Mesendoderm (in vitro differentiated cells): ENCODE measurements at regions not wholly inside any gene's neighbourhood (a gene's known extent, or its start where the extent isn't known, plus 50 kb on each side); places are given as distances from the start of the nearest gene placed in this dataset.
A peak's percentile ranks its signal among the peaks of the same experiment; 100 is the strongest.
"Not testable (repeated sequence)": the region's sequence is repeated elsewhere in the genome, so short reads cannot be mapped to it uniquely, and the experiment has no call there.

ENCODE experiments used
- DNase-seq: peaks from one replicate; pipeline ENCODE4 v3.0.0; 2013
- H2AK5ac ChIP-seq: 2 replicates; pipeline ENCODE4 v1.6.1; 2013; ENCODE audit warnings: low read length, inconsistent platforms
- H2BK120ac ChIP-seq: 2 replicates; pipeline ENCODE4 v1.6.1; 2013; ENCODE audit warnings: low read depth, mild to moderate bottlenecking, low read length, moderate library complexity, mixed read lengths
- H2BK15ac ChIP-seq: replicated peaks from 2 replicates; pipeline ENCODE4 v1.6.1; 2013; ENCODE audit warnings: low read depth, mild to moderate bottlenecking, moderate library complexity
- H2BK5ac ChIP-seq: 2 replicates; pipeline ENCODE4 v1.6.1; 2013; ENCODE audit warnings: low read length, inconsistent platforms
- H3K18ac ChIP-seq: 2 replicates; pipeline ENCODE4 v1.6.1; 2013; ENCODE audit warnings: mild to moderate bottlenecking, low read length, mixed read lengths
- H3K23ac ChIP-seq: one replicate; pipeline ENCODE4 v1.6.1; 2013; ENCODE audit warnings: low read length
- H3K27ac ChIP-seq: 2 replicates; pipeline ENCODE4 v1.5.1; 2013; ENCODE audit warnings: low read depth, mild to moderate bottlenecking, inconsistent platforms, low read length, moderate library complexity
- H3K27me3 ChIP-seq: 2 replicates; pipeline ENCODE4 v1.6.1; 2013; ENCODE audit warnings: low read length, control low read depth, mild to moderate bottlenecking, inconsistent platforms; ENCODE audit not compliant: insufficient read depth, poor library complexity
- H3K36me3 ChIP-seq: 2 replicates; pipeline ENCODE4 v1.6.1; 2013; ENCODE audit warnings: low read length, inconsistent platforms; ENCODE audit not compliant: control insufficient read depth, insufficient read depth
- H3K4ac ChIP-seq: one replicate; pipeline ENCODE4 v1.6.1; 2013; ENCODE audit warnings: low read depth, mild to moderate bottlenecking, low read length, moderate library complexity
- H3K4me1 ChIP-seq: 2 replicates; pipeline ENCODE4 v1.6.1; 2013; ENCODE audit warnings: low read depth, low read length, inconsistent platforms; ENCODE audit not compliant: control insufficient read depth
- H3K4me2 ChIP-seq: 2 replicates; pipeline ENCODE4 v1.6.1; 2013; ENCODE audit warnings: low read length
- H3K4me3 ChIP-seq: 2 replicates; pipeline ENCODE4 v1.5.1; 2013; ENCODE audit warnings: mild to moderate bottlenecking, low read length
- H3K56ac ChIP-seq: one replicate; pipeline ENCODE4 v1.6.1; 2013; ENCODE audit warnings: low read length
- H3K79me1 ChIP-seq: 2 replicates; pipeline ENCODE4 v1.6.1; 2013; ENCODE audit warnings: low read length, inconsistent platforms
- H3K79me2 ChIP-seq: 2 replicates; pipeline ENCODE4 v1.6.1; 2013; ENCODE audit warnings: mild to moderate bottlenecking, low read length; ENCODE audit not compliant: control insufficient read depth, insufficient read depth
- H3K9ac ChIP-seq: 2 replicates; pipeline ENCODE4 v1.6.1; 2013; ENCODE audit warnings: low read length, inconsistent platforms
- H4K5ac ChIP-seq: one replicate; pipeline ENCODE4 v1.6.1; 2013; ENCODE audit warnings: low read length
- H4K8ac ChIP-seq: one replicate; pipeline ENCODE4 v1.6.1; 2013; ENCODE audit warnings: low read depth, mild to moderate bottlenecking, control low read depth, low read length, moderate library complexity
- WGBS: extraction: QIAGEN DNeasy Blood & Tissue Kit; methylation state at CpG from one replicate; pipeline ENCODE4 v1.1.7; 2013; ENCODE audit warnings: low lambda C conversion rate, missing lambda C conversion rate; ENCODE audit not compliant: insufficient coverage; ENCODE audit errors: extremely low coverage; 5-methylcytosine and 5-hydroxymethylcytosine counted together

DNA sequence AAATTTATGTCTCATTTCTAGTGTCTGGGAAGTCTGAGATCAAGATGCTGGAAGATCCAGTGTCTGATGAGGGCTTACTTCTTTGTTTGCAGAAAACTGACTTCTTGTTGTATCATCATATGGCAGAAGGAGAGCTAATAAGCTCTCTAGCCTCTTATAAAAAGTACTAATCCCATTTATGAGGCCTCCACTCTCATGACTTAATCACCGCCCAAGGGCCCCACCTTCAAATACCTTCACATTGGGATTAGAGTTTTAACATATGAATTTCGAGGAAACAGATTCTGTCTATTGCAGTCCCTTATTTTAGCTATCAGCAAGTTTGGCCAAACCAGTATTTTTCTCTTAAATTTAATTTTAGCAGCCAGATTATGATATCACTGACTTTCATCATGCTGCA is 150.2 kb upstream of the TMPRSS15 start:
- no peak overlapping the region for H2BK120ac ChIP-seq
- H3K9ac ChIP-seq: no peak overlapping the region
- no peak overlapping the region for H3K18ac ChIP-seq
- no peak for DNase-seq
- no peak overlapping the region for H3K4ac ChIP-seq
- no peak overlapping the region for H4K5ac ChIP-seq
- no peak overlapping the region for H3K4me3 ChIP-seq
- no peaks in the 10 kb centered on the region for H3K36me3 ChIP-seq
- WGBS: no CpG with 5 or more reads among the region's 2 CpGs
- no peak overlapping the region for H2AK5ac ChIP-seq
- no peaks in the 10 kb centered on the region for H3K79me1 ChIP-seq
- no peaks in the 10 kb centered on the region for H3K79me2 ChIP-seq
- no peak overlapping the region for H3K23ac ChIP-seq
- H3K27ac ChIP-seq: no peak overlapping the region
- no peak overlapping the region for H3K56ac ChIP-seq
- H2BK5ac ChIP-seq: no peak overlapping the region
- no peak overlapping the region for H2BK15ac ChIP-seq
- H3K4me1 ChIP-seq: no peaks in the 10 kb centered on the region
- H3K4me2 ChIP-seq: no peak overlapping the region
- no peak overlapping the region for H4K8ac ChIP-seq
- no peaks in the 10 kb centered on the region for H3K27me3 ChIP-seq

DNA sequence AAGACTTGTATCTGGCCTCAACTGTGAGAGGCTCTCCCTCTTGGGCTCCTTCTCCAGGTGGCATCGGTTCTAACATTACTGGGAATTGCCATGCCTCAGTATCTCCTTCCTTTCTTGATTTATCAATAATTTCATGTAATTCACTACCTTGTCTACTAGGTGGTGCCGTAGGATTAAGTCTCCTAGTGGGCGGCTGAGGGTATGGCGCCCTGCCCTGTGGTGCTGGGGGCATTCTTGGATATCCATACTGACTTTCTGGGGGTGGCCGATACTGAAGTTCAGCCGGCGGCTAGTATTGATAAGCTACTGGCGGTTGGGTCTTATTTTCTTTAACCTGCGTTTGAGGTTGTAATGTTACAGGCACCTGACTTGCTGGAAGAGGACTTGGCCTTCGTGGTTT is 164.2 kb upstream of the TMPRSS15 start:
- H3K36me3 ChIP-seq, H3K4me3 ChIP-seq, H2BK120ac ChIP-seq, H3K79me2 ChIP-seq, H3K27ac ChIP-seq, H4K8ac ChIP-seq, H3K27me3 ChIP-seq, H4K5ac ChIP-seq, H3K4me1 ChIP-seq, H3K18ac ChIP-seq, H3K79me1 ChIP-seq, H2BK15ac ChIP-seq, H3K9ac ChIP-seq, H3K4ac ChIP-seq, H2BK5ac ChIP-seq, H3K23ac ChIP-seq, H2AK5ac ChIP-seq, H3K56ac ChIP-seq, H3K4me2 ChIP-seq: not testable (repeated sequence)
- DNase-seq: peak; percentile 13
- no CpG with 5 or more reads among the region's 10 CpGs for WGBS

DNA sequence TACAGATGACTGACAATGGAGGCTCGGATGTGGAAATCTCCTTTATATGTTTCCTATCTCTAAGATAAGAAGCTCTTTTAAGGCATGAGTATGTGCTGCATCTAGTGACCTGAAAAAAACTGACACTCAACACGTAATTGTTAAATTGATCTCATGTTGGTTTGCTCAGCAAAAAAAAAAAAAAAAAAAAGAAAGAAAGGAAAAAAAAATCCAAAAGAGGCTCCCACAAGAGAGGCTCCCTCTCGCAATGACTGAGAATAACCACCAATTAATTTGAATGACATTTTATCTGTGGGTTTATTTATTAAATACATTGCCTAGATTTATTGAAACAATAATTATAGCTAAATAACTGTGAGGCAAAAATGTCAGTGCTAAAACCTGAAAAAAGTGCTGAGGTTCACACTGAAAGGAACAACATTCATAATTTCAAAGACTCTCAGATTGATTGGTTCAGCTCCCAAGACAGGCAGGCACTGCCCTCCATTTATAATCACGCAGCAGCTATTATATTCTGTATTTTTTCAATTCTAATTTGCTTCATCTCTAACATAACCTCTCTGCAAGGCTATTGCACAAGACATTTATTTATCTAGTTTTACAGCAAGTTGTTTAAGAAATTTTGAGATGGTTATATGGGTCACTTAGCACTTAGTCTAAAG is 184.5 kb upstream of the TMPRSS15 start:
- H3K18ac ChIP-seq: no peak overlapping the region
- H3K27me3 ChIP-seq: no peaks in the 10 kb centered on the region
- no peaks in the 10 kb centered on the region for H3K36me3 ChIP-seq
- no peak overlapping the region for H2BK5ac ChIP-seq
- H3K4me1 ChIP-seq: no peaks in the 10 kb centered on the region
- DNase-seq: no peak
- H3K4ac ChIP-seq: no peak overlapping the region
- H3K79me2 ChIP-seq: no peaks in the 10 kb centered on the region
- H3K4me3 ChIP-seq: no peak overlapping the region
- no CpG with 5 or more reads among the region's 4 CpGs for WGBS
- H2BK120ac ChIP-seq: no peak overlapping the region
- H4K5ac ChIP-seq: no peak overlapping the region
- H3K9ac ChIP-seq: no peak overlapping the region
- no peak overlapping the region for H4K8ac ChIP-seq
- H2BK15ac ChIP-seq: no peak overlapping the region
- H3K23ac ChIP-seq: no peak overlapping the region
- no peak overlapping the region for H3K4me2 ChIP-seq
- H3K56ac ChIP-seq: no peak overlapping the region
- no peak overlapping the region for H2AK5ac ChIP-seq
- no peak overlapping the region for H3K27ac ChIP-seq
- H3K79me1 ChIP-seq: no peaks in the 10 kb centered on the region

DNA sequence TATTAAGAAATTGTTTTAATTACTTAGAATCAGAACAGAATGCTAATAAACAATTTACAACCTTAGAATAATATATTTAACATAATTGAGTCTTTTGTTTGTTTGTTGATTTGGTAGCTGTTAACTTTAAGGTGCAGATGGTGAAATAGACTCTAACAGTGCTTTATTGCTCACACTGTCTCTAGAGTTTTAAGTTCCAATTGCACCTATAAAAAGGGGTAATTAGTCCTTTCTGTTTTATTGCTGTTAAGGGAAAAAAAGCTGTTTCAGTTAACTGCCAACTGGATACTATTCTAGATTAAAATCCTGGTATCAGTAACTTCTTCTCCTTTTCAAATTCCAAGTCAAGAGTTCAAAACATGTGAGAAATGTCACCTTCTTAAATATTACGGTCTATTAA is 197.6 kb upstream of the TMPRSS15 start:
- H3K56ac ChIP-seq: no peak overlapping the region
- H3K79me1 ChIP-seq: no peaks in the 10 kb centered on the region
- H3K4me3 ChIP-seq: no peak overlapping the region
- H2AK5ac ChIP-seq: no peak overlapping the region
- H3K9ac ChIP-seq: no peak overlapping the region
- H3K36me3 ChIP-seq: no peaks in the 10 kb centered on the region
- no peak overlapping the region for H3K4ac ChIP-seq
- no peak overlapping the region for H2BK15ac ChIP-seq
- H2BK5ac ChIP-seq: no peak overlapping the region
- H3K27me3 ChIP-seq: no peaks in the 10 kb centered on the region
- H3K27ac ChIP-seq: no peak overlapping the region
- H3K79me2 ChIP-seq: no peaks in the 10 kb centered on the region
- no peak overlapping the region for H3K23ac ChIP-seq
- H3K4me2 ChIP-seq: no peak overlapping the region
- H3K18ac ChIP-seq: no peak overlapping the region
- H2BK120ac ChIP-seq: no peak overlapping the region
- H4K5ac ChIP-seq: no peak overlapping the region
- no CpG with 5 or more reads among the region's 1 CpG for WGBS
- no peak overlapping the region for H4K8ac ChIP-seq
- H3K4me1 ChIP-seq: no peaks in the 10 kb centered on the region
- no peak for DNase-seq

DNA sequence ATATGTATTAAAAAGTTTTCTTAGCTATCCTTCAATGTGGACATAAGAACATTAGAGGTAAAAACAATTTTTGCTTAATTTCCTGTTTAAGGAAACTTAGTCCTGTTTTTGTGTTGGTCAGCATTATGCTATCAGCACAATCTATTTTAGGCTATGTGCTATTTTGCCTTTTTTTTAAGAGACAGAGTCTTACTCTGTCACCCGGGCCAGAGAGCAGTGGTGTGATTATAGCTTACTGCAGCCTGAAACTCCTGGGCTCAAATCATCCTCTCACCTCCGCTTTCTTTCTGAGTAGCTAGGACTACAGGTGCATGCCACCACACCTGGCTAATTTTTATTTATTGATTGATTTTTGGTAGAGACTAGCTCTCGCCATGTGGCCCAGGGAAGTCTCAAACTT is 199.1 kb upstream of the TMPRSS15 start:
- no peak for DNase-seq
- Histone ChIP-seq H3K18ac (no peak overlapping the region), H2BK5ac (no peak overlapping the region), H3K4ac (no peak overlapping the region), H3K27ac (no peak overlapping the region), H3K36me3 (no peaks in the 10 kb centered on the region), H3K23ac (no peak overlapping the region), H3K4me3 (no peak overlapping the region), H4K5ac (no peak overlapping the region), H3K79me1 (no peaks in the 10 kb centered on the region), H4K8ac (no peak overlapping the region), H3K56ac (no peak overlapping the region), H3K79me2 (no peaks in the 10 kb centered on the region), H2BK120ac (no peak overlapping the region), H3K4me2 (no peak overlapping the region), H2BK15ac (no peak overlapping the region), H2AK5ac (no peak overlapping the region), H3K4me1 (no peaks in the 10 kb centered on the region), H3K27me3 (no peaks in the 10 kb centered on the region), H3K9ac (no peak overlapping the region)
- WGBS: no CpG with 5 or more reads among the region's 3 CpGs

DNA sequence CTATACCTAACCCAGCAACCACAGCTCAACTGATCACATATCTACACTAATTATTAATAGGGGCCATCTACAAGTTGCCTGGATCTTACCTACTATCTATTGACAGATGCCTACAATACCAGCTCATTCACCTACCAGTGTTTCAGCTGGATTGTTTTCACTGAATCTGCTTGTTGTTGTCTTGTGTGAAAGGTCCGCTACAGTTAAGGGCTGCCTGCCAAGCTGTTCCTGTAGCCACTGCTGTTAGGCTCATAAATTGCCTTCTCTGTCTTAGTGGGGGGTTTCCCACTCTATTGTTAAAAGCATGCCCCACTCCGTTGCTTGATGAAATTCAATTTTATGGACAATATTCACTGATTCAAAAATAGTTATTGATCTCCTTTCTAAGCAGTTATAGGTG is 199.7 kb upstream of the TMPRSS15 start:
- Histone ChIP-seq H2BK120ac (no peak overlapping the region), H4K5ac (no peak overlapping the region), H3K56ac (no peak overlapping the region), H3K36me3 (no peaks in the 10 kb centered on the region), H2BK15ac (no peak overlapping the region), H3K4me2 (no peak overlapping the region), H3K4me1 (no peaks in the 10 kb centered on the region), H3K9ac (no peak overlapping the region), H3K27me3 (no peaks in the 10 kb centered on the region), H3K4ac (no peak overlapping the region), H3K18ac (no peak overlapping the region), H4K8ac (no peak overlapping the region), H3K23ac (no peak overlapping the region), H2AK5ac (no peak overlapping the region), H2BK5ac (no peak overlapping the region), H3K79me1 (no peaks in the 10 kb centered on the region), H3K79me2 (no peaks in the 10 kb centered on the region), H3K27ac (no peak overlapping the region), H3K4me3 (no peak overlapping the region)
- WGBS: no CpG with 5 or more reads among the region's 2 CpGs
- DNase-seq: no peak
